Vagina (tissue), 2 donors: ENCODE measurements at regions not wholly inside any gene's neighbourhood (a gene's known extent, or its start where the extent isn't known, plus 50 kb on each side); places are given as distances from the start of the nearest gene placed in this dataset.

ENCODE experiments used
- CTCF ChIP-seq, 3 experiments: fragments of 450-650 bp in 2 of 3; fragments of 200-600 bp in 1 of 3; sonication (generic) in 1 of 3; IDR thresholded peaks; one replicate each; pipeline ENCODE4 v1.5.1; 2017 to 2019; ENCODE audit warnings: antibody characterized with exemption in 3 of 3, mild to moderate bottlenecking in 2 of 3, moderate library complexity in 2 of 3
- POLR2A ChIP-seq, 2 donors: fragments of 450-650 bp; IDR thresholded peaks; one replicate each; pipeline ENCODE4 v1.6.1; 2017; ENCODE audit warnings: antibody characterized with exemption in 2 of 2, mild to moderate bottlenecking in 2 of 2, moderate library complexity in 2 of 2
- POLR2AphosphoS5 ChIP-seq, 2 donors: sonication (generic); formaldehyde crosslinking; IDR thresholded peaks; one replicate each; pipeline ENCODE4 v1.9.0; 2017; ENCODE audit warnings: antibody characterized with exemption in 2 of 2, mild to moderate bottlenecking in 2 of 2, low read depth in 1 of 2; ENCODE audit not compliant: insufficient read depth in 1 of 2

DNA sequence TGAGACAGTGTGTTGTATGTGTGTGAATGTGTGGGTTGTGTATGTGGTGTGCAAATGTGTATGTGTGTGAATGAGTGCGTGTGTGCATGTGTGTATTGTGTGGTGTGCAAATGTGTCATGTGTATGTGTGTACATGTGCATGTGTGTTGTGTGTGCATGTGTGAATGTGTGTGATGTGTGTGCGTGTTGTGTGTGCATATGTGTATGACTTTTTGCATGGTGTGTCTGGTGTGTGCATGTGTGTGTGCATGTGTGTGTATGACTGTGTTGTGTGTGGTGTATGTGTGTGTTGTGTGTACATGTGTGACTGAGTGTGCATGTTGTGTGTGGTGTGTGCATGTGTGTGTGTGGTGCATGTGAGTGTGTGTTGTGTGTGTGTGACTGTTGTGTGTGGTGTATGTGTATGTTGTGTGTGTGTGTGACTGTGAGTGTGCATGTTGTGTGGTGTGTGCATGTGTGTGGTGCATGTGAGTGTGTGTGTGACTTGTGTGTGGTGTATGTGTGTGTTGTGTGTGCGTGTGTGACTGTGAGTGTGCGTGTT lies 268.3 kb downstream of the DCDC2C start:
- TF ChIP-seq POLR2AphosphoS5 (IDR thresholded peaks at IDR 0.05; ENCODE audit: insufficient read depth in 1 of 2, low read depth in 1 of 2) (no peak), POLR2A (IDR thresholded peaks at IDR 0.05) (no peak), CTCF (IDR thresholded peaks at IDR 0.05) (no peak)
